ENCODE measurements at regions not wholly inside any gene's neighbourhood (a gene's known extent, or its start where the extent isn't known, plus 50 kb on each side); places are given as distances from the start of the nearest gene placed in this dataset.

- 91 to 93% methylated on average over 6 of the region's 6 CpGs for WGBS, 2 donors
These were observed 157.5 kb downstream of the CYP26B1 start for GRCh38 chr2:71990122-71990521.

GRCh38 chr2:71989671-71990070, 158.0 kb downstream of the CYP26B1 start:
- DNase-seq (ENCODE audit: low spot score in 2 of 2), result no peak
- 90 to 91% methylated on average over 5 of the region's 5 CpGs for WGBS, 2 donors
- H3K4me3 ChIP-seq (ENCODE audit: low read depth, poor library complexity, severe bottlenecking), result no peak overlapping the region
- intact Hi-C loops (cut with DNase I; ENCODE audit: low total_unique reads), result no loop called here
- no peak for TF ChIP-seq POLR2A (IDR thresholded peaks at IDR 0.05)
- no peak for TF ChIP-seq CTCF (IDR thresholded peaks at IDR 0.05)

More at GRCh38 chr2:71990122-71990521, 157.5 kb downstream of the CYP26B1 start:
- TF ChIP-seq POLR2A (IDR thresholded peaks at IDR 0.05), result no peak
- no peak for TF ChIP-seq CTCF (IDR thresholded peaks at IDR 0.05)
- no peak for DNase-seq (ENCODE audit: low spot score in 2 of 2)
- intact Hi-C loops (cut with DNase I; ENCODE audit: low total_unique reads), result no loop called here
- H3K4me3 ChIP-seq (ENCODE audit: low read depth, poor library complexity, severe bottlenecking), result no peak overlapping the region

- 69 to 73% methylated on average over 2 of the region's 2 CpGs for WGBS, 2 donors
- intact Hi-C loops (cut with DNase I; ENCODE audit: low total_unique reads), result no loop called here
- no peak for DNase-seq (ENCODE audit: low spot score in 2 of 2)
- TF ChIP-seq CTCF (IDR thresholded peaks at IDR 0.05), result no peak
- no peak for TF ChIP-seq POLR2A (IDR thresholded peaks at IDR 0.05)
- no peak overlapping the region for H3K4me3 ChIP-seq (ENCODE audit: low read depth, poor library complexity, severe bottlenecking)
These were observed 159.5 kb downstream of the CYP26B1 start for GRCh38 chr2:71988170-71988569.

- intact Hi-C loops (cut with DNase I; ENCODE audit: low total_unique reads), result no loop called here
- TF ChIP-seq POLR2A (IDR thresholded peaks at IDR 0.05), result no peak
- no peak for TF ChIP-seq CTCF (IDR thresholded peaks at IDR 0.05)
- no peak overlapping the region for H3K4me3 ChIP-seq (ENCODE audit: low read depth, poor library complexity, severe bottlenecking)
- no peak for DNase-seq (ENCODE audit: low spot score in 2 of 2)
- WGBS, 2 donors, result 70 to 80% methylated on average over 1 of the region's 1 CpG
These were observed 171.0 kb downstream of the CYP26B1 start for GRCh38 chr2:71976685-71977084.

GRCh38 chr2:71974846-71975245, 172.8 kb downstream of the CYP26B1 start:
- intact Hi-C loops (cut with DNase I; ENCODE audit: low total_unique reads), result no loop called here

More at GRCh38 chr2:71974846-71975245, 172.8 kb downstream of the CYP26B1 start:
- DNase-seq (ENCODE audit: low spot score in 2 of 2), result no peak
- H3K4me3 ChIP-seq (ENCODE audit: low read depth, poor library complexity, severe bottlenecking), result no peak overlapping the region
- TF ChIP-seq POLR2A (IDR thresholded peaks at IDR 0.05), result no peak
- no peak for TF ChIP-seq CTCF (IDR thresholded peaks at IDR 0.05)
